SK-N-MC (cell line): ENCODE measurements at regions not wholly inside any gene's neighbourhood (a gene's known extent, or its start where the extent isn't known, plus 50 kb on each side); places are given as distances from the start of the nearest gene placed in this dataset.

Source experiments
- EZH2 ChIP-seq: fragments of 200-600 bp; sonication (generic); IDR thresholded peaks from one replicate; pipeline ENCODE4 v1.6.1; 2017; ENCODE audit warnings: antibody characterized with exemption
- FOXP2 ChIP-seq: optimal IDR thresholded peaks from 2 replicates; pipeline ENCODE3; 2011; ENCODE audit warnings: mild to moderate bottlenecking, moderate library complexity; ENCODE audit not compliant: insufficient read depth; ENCODE audit errors: extremely low read length, control extremely low read depth
- POLR2AphosphoS5 ChIP-seq: IDR thresholded peaks from 2 replicates; pipeline ENCODE4 v1.6.1; 2012; ENCODE audit warnings: mild to moderate bottlenecking, low read depth, low read length, borderline replicate concordance

DNA sequence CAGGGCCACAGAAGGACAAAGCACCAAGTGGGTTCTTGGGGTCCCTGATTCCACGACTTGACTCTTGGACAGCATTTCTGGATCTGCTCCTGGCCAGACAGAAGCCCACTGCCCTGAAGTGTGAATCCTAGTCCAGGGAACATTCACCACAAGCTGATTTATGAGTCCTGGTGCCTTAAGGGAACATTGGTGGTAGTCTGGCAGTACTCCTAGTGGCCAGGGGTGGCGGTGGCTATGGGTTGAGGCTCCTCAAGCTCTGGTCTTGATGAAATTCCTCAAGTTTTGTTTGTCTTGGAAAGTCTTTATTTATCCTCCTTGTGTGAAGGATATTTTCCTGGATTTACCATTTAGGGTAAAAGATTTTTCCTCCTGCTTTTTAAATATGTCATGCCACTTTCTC lies 307.5 kb downstream of the PYDC2 start:
- no peak for TF ChIP-seq POLR2AphosphoS5
- TF ChIP-seq EZH2: no peak
- no peak for TF ChIP-seq FOXP2
